ENCODE measurements at regions not wholly inside any gene's neighbourhood (a gene's known extent, or its start where the extent isn't known, plus 50 kb on each side); places are given as distances from the start of the nearest gene placed in this dataset.
A peak's percentile ranks its signal among the peaks of the same experiment; 100 is the strongest.
"Not testable (repeated sequence)": the region's sequence is repeated elsewhere in the genome, so short reads cannot be mapped to it uniquely, and the experiment has no call there.

DNA sequence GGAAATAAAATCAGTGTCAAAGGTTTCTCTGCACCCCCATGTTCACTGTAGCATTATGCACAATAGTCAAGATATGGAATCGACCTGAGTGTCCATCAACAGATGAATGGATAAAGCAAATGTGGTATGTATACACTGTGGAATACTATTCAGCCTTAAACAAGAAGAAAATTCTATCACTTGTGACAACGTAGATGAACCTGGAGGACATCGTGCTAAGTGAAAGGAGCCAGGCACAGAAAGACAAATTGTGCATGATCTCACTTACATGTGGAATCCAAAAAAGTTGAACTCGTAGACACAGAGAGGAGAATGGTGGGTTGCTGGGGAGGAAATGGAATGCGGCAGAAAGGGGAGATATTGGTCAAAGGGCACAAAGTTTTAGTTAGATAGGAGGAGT lies 136.3 kb upstream of the ESR1 start:
- DNase-seq (ENCODE audit: low read depth), result no peak

DNA sequence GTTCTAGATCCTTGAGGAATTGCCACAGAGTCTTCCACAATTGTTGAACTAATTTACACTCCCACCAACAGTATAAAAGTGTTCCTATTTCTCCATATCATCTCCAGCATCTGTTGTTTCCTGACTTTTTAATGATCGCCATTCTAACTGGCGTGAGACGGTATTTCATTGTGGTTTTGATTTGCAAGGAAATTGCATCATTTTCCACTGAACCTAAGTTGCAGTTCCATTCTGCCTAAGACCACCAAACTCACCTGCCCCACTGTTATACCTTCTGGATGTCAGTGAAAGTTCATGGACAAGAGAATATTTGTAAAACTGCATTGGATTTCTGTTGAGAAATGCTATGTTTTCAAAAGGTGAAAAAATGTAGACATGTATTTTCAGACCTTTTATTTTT lies 132.9 kb upstream of the ESR1 start:
- DNase-seq (ENCODE audit: low read depth), result no peak

DNA sequence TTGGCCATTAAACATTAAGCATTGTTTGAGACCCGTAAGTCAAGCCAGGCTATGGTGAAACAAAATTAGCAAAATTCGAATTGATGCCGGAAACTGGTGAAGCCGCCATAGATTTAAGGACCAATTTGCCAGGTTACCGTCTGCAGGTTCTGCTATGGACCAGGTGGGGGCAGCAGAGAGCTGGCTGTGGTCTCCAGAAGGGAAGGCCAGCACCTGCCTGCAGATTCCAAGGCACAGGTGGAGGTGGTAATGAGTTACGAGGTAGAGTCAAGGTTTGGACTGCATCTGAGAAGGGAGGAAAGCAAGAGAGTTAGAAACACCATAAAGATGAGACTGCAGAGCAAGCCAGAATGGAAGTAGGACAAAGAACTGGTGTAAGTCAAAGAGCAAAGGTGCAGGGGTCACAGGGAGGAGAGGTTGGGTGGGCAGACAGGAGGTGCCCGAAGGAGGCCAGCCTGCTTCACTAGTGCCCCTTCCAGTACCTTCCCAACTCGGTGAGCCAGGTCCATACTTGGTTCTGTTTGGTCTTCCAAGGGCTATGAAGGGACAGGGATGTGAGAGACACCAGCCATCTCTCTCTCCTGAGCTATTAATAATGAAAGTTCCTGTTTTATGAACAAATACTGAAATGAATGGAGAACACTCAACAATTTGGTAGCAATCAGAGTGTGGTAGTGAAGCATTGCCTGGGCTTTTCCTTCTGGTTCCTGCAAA lies 131.6 kb upstream of the ESR1 start:
- DNase-seq (ENCODE audit: low read depth), result peak; percentile 10

DNA sequence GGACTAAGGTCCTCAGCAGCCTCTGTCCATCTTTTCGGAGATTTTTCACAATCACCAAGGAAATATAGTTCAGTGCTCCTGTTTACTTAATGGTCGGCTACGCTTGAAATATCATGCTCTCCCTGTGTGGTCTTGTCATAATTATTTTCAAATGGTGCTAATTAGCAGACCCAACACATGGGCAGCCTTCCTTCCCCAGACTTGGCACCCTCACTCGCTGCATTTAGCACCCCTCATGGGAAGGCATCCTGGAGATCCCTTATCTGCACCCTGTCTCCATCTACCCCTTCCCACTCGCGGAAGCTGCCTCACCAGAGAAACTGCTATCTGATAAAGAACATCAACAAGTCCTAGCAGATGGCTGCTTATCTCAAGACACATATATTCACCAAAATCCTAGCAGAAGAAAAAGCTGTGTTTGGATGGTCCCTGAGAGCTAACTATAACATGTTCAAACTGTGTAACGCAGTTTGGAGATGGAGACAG lies 131.0 kb upstream of the ESR1 start:
- no peak for DNase-seq (ENCODE audit: low read depth)

- no peak for DNase-seq (ENCODE audit: low read depth)
Observed at GRCh38 chr6:151677404-151677803, 130.1 kb upstream of the ESR1 start.

- no peak for DNase-seq (ENCODE audit: low read depth)
Observed at GRCh38 chr6:151679081-151679480, 128.4 kb upstream of the ESR1 start.

GRCh38 chr6:151679941-151680340 lies 127.5 kb upstream of the ESR1 start:
- DNase-seq (ENCODE audit: low read depth), result no peak

GRCh38 chr6:151680846-151681432 lies 126.5 kb upstream of the ESR1 start:
- DNase-seq (ENCODE audit: low read depth), result no peak

DNA sequence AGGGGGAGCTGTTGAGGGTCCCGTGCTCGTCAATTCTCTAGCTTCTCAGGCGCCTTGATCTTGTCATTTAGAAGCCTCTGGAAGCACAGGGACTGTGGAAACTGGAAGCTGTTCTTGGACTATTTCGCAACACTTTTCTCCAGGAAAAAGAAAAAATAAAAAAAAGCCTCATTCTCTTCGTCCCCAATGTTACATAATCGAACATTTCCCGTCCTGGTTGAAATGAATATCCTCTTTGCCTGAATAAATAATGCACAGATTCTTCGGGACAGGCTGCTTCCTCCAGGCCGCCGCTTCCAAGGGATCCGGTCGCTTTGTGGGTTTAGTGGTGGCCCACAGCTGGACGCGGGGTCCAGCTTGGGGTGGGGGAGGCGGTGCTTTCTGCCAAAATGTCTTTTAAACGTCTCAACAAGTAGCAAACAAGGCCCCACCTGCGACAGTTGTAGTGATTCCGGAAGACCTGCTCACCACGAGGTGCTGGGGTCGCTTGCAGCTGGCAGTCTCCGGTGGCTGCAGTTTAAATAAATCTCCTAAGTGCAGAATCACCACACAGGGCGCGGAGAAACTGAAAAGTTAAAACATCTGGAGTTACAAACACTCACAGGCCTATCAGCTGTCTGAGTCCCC lies 125.9 kb upstream of the ESR1 start:
- DNase-seq (ENCODE audit: low read depth), result no peak

GRCh38 chr6:151682251-151682650 lies 125.2 kb upstream of the ESR1 start:
- no peak for DNase-seq (ENCODE audit: low read depth)

DNA sequence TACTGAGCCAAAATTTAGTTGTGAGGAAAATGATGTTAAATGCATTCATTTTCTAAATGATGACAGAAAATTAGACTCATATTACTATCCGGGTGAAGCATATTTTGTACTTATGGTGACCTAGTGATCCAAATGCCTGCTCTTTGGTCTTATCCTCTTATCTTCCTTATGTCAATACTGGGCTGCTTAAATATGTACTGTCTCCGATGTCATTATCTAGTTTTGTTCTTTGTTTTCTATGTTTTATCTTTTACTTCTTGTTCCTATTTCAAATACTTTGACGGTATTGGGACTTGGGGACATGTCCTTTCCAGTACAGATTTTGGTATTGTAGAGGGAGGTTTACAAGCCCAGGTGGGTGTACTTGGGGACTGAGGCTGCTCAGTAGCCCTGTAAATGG lies 124.6 kb upstream of the ESR1 start:
- DNase-seq (ENCODE audit: low read depth), result no peak

DNA sequence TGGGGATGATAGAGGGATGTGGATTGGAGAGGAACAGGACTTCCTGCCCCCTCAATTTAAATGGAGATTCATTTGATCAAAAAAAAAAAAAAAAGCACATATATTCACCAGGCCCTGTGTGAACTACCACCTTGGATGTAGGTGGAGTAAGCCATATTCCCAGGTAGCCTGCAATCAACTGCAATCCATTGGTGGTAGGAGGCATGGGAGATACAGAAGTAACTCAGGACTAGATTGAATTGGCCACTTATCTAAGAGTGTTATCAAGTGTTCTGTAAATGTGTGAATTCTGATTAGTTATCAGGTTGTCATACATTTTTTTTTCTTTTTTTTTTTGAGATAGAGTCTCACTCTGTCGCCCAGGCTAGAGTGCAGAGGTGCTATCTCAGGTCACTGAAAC lies 124.1 kb upstream of the ESR1 start:
- DNase-seq (ENCODE audit: low read depth), result no peak

DNA sequence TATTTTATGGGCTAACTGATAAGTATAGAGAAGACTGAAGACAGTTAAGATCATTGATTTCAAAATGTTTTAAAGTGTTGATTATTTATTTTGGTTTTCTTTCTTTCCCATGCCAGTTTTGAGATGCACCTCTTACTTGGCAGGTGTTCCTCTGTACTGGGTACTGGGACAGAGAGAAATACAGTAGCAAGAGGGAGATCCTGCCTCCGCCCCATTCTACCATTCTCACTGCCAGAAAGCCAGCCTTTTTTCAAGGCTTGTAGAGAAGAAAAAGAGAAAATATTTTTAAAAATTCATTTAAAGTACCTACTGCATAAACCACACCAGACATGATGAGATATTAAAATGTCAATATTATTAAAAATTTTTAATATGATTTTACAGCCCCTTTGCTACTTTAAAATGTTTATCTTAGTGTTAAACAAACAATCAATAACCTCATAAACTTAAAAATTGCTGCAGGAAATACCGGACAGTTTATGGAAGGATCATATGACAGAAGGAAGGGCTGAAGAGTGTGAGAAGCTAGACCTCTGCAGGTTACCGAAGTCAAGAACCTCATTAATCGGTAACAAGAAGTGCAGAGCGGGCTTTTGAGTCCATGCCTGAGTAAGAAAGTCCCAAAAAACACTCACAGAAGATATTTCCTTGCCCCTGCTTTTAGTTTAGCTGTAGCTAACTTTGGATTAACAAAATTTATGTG lies 117.8 kb upstream of the ESR1 start:
- no peak for DNase-seq (ENCODE audit: low read depth)

DNA sequence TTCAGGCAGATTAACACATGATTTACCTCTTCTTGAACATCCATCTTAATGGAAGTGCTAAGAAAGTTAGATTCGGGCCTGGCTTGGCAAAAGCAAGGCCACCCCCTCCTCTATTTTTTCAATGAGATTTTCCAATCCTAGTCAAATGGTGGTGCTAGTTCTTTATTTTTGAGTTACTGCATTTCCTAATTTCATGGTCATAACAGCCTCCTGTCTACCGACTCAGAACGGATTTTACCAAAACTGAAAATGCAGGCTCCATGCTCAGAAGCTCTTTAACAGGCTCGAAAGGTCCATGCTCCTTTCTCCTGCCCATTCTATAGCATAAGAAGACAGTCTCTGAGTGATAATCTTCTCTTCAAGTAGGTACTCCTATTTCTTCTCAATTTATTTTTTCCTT lies 117.2 kb upstream of the ESR1 start:
- no peak for DNase-seq (ENCODE audit: low read depth)

GRCh38 chr6:151690768-151691562 lies 116.5 kb upstream of the ESR1 start:
- DNase-seq (ENCODE audit: low read depth), result no peak

- no peak for DNase-seq (ENCODE audit: low read depth)
Observed at GRCh38 chr6:151692216-151692615, 115.3 kb upstream of the ESR1 start.

DNA sequence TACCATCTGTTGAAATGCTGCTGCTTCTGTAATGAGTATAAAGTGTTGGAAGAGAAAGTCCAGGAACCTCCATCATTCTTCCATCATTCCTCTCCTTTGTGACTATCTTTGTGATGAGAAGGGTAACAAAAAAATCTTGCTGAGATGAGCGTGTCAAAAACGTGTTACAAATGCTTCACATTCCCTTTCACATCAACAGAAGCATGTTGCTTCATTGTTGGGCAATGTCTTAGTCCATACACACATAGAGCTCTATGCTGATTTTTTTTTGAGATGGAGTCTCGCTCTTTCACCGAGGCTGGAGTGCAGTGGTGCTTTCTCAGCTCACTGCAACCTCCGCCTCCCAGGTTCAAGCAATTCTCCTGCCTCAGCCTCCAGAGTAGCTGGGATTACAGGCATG lies 114.1 kb upstream of the ESR1 start:
- no peak for DNase-seq (ENCODE audit: low read depth)

- no peak for DNase-seq (ENCODE audit: low read depth)
Observed at GRCh38 chr6:151695156-151695555, 112.3 kb upstream of the ESR1 start.

DNA sequence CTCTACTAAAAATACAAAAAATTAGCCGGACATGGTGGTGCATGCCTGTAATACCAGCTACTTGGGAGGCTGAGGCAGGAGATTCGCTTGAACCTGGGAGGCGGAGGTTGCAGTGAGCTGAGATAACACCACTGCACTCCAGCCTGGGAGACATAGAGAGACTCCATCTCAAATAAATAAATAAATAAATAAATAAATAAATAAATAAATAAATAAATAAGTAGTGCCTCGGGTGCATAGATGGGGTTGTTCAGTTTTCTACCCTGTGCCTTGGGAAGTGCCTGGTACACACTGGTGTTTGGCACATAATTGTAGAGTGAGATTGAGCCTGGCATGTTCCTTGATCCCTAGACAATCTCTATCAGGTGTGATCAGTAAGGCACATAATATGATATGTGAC lies 111.2 kb upstream of the ESR1 start:
- DNase-seq (ENCODE audit: low read depth), result not testable (repeated sequence)

- no peak for DNase-seq (ENCODE audit: low read depth)
Observed at GRCh38 chr6:151698931-151699700, 108.4 kb upstream of the ESR1 start.

DNA sequence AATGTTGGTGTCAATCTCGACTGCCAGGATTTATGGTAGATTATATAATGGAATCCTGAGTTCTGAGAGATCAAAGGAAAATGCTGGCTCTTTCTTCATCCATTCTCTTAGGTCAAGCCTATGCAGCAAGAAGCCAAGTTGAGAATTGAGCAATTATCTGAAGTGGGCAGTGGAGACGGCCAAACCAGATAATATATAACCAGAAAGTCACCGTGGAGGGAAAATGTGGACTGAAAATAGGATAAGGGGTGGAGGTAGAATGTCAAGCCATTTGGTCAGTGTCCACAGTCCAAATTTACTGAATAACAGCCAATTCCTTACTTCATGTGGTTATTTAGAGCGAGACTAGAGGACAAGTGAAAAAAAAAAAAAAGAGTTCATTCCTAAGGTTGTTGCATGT lies 107.8 kb upstream of the ESR1 start:
- DNase-seq (ENCODE audit: low read depth), result no peak

Measured in stimulated activated CD8-positive, alpha-beta memory T cell treated with anti-CD3 and anti-CD28 coated beads, Interleukin-15, amount 100 ng/mL, for 24 hours (primary cell).